HG03139 (cell line): ENCODE measurements at regions not wholly inside any gene's neighbourhood (a gene's known extent, or its start where the extent isn't known, plus 50 kb on each side); places are given as distances from the start of the nearest gene placed in this dataset.
"Not testable (repeated sequence)": the region's sequence is repeated elsewhere in the genome, so short reads cannot be mapped to it uniquely, and the experiment has no call there.

Experiments
- ATAC-seq: cut with Tn5 transposase; IDR thresholded peaks from one replicate; pipeline ENCODE4 v1.9.1; 2021; ENCODE audit not compliant: unreplicated experiment

DNA sequence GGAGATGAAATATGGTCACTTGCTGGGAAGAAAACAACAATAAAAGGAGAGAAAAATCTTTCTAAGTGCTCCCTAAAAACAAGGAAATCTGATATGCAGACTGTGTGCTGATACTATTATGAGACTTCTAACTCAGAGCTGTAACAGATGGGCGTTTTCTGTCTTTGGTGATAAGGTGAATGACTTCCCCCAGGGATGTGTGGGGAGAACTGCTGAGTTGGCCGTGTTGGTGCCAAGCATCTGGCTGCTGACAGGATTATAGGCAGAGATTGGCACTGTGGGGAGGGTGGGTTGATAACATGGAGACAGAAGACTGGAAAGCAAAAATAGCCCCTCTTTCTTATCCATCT is 438.5 kb upstream of the PLXNA2 start:
- ATAC-seq, result no peak

DNA sequence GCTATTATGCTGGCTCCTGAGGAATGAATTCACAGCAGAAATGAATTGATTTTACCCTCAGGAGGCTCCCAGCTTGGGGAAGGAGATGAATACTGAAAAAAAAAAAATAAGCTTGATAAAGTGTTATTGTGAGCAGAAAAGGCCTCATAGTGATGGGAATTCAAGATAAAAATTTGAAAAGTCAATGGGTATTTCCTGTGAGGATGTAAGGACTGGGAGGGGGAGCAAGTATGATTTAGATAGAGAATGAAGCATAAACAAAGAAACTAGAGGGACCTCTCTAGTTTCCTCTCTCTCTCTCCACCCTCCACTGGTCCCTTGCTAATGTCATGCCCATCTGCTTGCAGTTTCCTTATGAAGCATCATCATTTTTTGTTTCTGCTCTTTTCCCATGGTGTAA is 439.0 kb upstream of the PLXNA2 start:
- no peak for ATAC-seq

- no peak for ATAC-seq
Measured at GRCh38 chr1:208684192-208684591, 440.0 kb upstream of the PLXNA2 start.

DNA sequence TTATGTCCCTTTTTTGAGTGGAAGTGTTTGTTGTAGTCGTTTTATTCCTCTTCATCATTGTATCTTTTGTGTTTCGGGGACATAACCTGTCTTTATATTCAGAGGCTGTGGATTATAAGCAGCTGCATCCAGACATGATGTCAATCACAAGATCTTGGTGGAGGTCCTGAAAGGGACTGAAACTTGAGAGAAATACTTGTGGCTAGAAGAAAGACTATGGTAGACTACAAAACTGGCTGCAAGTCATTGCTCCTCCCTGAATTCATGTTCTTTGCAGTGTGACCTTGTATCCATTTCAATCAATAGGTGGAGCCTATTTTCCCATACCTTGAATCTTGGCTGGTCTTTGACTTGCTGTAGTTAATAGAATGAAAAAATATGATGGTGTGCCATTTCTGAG is 442.4 kb upstream of the PLXNA2 start:
- no peak for ATAC-seq

DNA sequence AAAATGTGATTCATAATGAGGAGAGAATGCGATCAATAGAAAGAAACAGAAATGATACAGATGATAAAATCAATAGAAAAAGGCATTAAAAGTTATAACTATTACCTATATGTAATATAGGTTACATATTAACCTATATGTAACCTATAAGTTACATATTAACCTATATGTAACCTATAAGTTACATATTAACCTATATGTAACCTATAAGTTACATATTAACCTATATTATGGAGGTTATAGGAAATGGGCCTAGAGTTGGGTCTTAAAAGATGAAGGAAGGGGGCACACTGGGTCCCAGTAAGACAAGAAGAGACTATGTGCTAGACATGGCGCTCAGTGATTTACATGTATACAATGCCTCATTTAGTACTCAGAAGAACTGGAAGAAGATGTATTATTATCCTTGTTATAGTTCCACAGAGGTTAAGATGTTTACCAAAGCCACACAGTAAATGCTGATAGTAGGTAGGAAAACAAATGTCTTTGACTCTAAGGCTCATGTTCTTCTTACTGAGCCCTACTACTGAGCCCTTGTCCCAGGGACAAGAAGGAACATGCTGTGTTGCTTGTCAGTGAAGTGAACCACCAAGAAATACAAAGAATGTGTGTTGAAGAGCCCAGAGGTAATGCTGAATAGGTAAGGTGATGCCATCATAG is 444.6 kb upstream of the PLXNA2 start:
- ATAC-seq, result no peak

DNA sequence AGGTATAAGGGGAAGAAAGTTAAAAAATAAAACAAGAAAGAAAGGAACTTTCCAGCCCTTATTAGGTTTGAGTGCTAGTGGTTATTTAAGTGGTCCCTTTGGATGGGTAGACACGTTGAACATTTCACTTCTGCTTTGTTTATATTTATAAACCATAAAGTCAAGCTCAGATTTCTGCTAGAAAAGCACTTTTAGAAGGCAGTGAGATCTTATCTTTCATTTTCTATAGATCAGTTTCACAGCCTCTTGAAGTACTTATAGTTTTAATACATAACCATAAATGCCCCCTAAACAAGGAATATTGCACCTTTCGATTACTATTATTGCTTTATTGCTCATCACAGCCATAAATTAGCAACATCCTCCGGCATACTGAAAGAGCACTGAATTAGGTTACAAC is 446.8 kb upstream of the PLXNA2 start:
- ATAC-seq, result no peak

GRCh38 chr1:208709981-208710380 is 465.8 kb upstream of the PLXNA2 start:
- ATAC-seq, result no peak

- no peak for ATAC-seq
Measured at GRCh38 chr1:208714323-208714722, 470.1 kb upstream of the PLXNA2 start.

DNA sequence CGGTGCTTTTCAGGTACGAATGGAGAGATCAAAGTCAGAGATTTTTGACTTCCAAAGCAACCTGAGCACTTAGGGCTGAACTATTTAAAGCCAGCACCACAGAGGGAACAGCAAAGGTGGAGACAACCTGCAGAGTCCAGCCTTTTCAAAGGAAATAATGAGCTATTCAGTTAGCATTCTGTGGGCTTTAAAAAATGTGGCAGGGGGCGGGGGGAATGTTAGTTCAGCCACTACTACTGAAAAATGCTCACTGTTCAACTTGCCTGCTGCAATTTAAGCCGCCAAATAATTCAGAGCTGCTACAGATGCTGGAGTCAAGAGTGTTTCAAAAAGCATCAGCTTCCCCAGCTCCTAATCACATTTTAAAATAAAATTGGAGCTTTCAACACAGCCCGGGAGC is 473.3 kb upstream of the PLXNA2 start:
- ATAC-seq, result no peak

- ATAC-seq, result no peak
Measured at GRCh38 chr1:208722592-208722991, 478.4 kb upstream of the PLXNA2 start.

DNA sequence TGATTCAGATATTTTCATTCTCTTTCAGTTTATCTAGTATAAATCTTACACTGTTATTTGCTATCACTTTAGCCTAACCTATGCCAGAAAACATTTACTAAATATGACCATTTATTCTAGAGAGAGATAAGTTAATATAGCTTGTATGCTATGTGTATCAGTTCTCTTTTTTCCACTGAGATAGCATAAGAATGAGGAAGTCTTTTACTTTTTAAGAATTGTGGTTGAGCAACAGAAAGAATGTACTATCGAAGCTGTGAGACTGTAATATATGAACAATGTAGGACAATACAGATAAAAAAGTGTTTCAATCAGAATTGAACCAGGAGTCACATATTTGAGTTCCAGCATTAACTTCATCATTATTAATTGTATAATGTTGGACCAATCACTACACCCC is 479.9 kb upstream of the PLXNA2 start:
- ATAC-seq, result no peak

DNA sequence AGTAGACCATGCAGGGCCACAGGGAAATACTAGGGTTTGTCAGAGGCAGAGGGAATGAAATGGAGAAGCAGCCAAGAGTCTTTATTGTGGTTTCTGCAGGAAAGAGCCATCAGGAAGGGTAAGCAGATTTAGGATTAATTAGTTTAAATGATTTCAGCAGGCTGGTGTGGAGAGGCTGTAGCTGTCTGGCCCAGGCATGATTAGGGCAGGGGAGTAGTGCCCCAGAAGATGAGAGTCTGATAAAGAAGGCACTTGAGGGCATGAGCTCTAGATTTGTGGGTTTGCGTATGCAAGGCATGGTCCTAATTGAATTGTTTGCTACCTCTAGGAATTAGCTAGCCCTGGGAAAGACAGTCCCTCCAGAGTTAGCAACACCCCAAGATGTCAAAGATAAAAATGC is 484.6 kb upstream of the PLXNA2 start:
- no peak for ATAC-seq

- peak; percentile 91 for ATAC-seq
Measured at GRCh38 chr1:208731981-208732821, 488.0 kb upstream of the PLXNA2 start.

DNA sequence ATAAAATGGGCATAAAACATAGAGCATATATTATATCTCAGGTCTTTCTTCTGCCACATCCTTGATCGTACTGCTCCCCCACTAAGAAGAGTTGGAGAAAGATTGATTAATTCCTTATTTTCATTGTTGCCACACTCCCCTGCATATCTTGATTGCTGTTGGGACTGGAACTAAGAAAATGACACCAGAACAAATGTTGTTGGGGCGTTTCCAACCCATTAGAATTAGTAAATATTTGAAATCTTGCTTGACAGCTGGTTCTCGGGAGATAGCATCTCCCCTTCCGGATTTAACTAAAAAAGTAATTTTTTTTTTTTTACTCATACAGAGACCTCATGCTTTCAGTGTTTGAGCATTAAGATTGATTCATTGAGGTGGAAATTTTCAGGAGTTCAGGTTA is 493.0 kb upstream of the PLXNA2 start:
- no peak for ATAC-seq

DNA sequence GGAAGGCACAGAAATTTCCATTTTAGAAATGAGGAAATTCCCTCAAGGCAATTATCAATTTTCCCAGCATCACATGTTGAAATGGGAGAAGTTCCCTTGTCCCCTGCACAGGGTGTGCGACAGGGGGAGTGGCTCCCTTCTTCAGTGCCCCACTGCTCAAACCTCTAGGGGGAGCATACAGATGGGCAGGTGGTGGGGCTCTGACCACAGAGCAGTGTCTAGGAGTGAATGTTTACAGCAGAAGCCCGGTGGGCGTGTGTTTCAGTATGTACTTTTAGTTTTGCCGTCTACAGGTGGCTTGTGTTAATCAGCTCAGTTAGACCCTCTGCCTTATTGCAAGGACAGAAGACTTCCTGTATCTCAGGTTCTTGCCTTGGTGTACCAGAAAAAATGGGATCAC is 493.7 kb upstream of the PLXNA2 start:
- peak; percentile 81 for ATAC-seq

DNA sequence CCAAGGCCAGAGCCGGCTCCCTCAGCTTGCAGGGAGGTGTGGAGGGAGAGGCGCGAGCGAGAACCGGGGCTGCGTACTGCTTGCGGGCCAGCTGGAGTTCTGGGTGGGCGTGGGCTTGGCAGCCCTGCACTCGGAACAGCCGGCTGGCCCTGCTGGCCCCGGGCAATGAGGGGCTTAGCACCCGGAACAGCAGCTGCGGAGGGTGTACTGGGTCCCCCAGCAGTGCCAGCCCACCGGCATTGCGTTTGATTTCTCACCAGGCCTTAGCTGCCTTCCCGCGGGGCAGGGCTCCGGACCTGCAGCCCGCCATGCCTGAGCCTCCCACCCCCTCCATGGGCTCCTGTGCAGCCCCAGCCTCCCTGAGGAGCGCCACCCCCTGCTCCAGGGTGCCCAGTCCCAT is 495.5 kb upstream of the PLXNA2 start:
- not testable (repeated sequence) for ATAC-seq

- ATAC-seq, result no peak
Measured at GRCh38 chr1:208741296-208741695, 497.1 kb upstream of the PLXNA2 start.

DNA sequence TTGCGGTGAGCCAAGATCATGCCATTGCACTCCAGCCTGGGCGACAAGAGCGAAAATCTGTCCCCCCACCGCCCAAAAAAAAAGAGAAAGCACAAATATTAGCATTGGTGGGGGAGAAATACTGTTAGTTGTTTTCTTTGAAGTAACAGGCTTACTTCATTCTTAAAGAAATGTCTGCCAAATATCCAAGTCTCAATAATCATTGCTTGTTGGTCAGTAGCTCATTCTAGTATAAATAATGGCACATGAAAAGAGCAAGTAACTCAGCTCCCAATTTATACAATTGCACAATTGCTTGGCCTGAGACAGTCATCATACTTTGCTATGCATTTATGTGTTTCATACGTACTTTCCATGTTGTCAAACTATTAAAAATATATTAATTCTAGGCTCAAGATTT is 499.2 kb upstream of the PLXNA2 start:
- no peak for ATAC-seq

DNA sequence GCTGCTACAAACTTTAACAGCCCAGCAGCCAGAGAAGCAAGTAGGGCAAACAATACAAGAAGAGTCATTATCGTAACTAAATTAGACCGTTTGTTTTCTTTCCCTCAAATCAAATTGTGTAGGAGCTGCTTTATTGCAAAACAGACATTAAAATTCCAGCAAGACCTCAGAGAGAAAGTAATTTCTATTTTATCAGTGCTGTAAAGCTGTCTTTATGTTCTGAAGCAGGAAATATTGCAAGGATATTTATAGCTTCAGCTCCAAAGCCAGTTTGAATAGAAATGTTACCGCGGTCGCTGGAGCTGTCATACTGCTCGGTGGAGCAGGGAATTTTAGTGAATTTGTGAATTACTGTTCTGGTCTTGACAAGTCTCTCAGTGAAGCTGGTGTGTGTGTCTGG is 503.8 kb upstream of the PLXNA2 start:
- no peak for ATAC-seq

DNA sequence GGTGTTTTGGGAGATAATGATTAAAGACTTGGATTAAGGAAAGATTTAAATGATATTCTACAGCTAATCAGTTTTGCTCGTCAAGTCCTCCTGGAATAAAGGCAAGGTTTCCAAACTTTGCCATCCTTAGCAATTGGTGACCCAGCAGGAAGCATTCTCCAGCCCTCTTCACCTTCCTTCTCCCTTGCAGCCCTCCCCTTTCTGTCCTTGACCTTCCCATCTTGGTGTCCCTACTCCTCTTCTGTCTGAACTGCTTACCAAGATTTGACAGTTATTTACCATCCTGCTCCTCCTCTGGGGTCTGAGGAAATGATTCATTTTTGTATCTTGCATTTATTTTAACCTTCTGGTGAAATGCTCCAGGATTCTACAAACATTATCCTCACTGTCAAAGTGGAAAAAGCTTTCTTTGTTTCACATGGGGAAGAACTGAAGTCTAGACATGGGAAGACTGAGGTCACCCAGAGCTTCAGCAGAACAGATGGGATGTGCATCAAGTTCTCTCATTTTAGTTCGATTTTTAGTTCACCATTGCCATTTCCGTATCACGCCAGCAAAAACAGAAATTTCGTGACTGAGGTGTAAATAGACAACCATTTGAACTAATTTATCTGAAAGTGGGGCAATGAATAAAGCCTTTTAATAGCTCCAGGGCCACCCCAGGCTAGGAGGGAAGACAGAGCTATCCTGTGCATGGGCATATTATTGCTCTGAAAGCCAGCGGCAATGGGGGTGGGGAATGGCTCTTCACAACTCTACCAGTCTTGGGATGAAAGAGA is 504.4 kb upstream of the PLXNA2 start:
- ATAC-seq, result no peak

DNA sequence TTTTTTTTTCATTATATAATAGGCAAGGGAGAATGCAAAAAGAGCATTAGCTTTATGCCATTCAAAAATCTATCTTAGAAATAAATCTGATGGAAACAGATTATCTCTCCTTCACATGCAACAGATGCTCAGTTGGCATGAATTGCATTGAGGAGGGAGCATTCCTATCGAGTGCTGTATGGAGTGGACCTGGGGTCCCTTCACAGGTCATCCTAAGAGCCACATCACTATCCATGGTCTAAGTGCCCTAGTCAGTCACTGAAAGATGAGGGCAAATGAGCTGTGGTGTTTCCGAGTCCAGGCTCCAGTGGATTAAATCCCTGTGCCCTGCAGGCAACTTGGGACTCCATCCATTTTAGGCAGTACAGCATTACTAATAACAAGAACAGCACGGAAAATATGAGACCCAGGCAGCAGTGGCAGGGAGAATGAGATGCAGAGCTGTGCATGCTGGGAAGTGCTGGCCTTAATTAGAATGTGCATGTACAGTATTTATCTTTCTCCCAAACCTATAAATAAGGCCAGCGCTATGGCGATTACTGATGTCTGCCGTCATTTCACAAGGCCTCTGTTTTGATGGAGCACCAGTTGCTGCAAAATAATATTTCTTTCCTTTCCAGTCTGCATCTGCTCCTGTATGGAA is 512.3 kb upstream of the PLXNA2 start:
- ATAC-seq, result no peak

- ATAC-seq, result no peak
Measured at GRCh38 chr1:208757846-208758245, 513.7 kb upstream of the PLXNA2 start.
